ENCODE measurements at regions not wholly inside any gene's neighbourhood (a gene's known extent, or its start where the extent isn't known, plus 50 kb on each side); places are given as distances from the start of the nearest gene placed in this dataset.
"Not testable (repeated sequence)": the region's sequence is repeated elsewhere in the genome, so short reads cannot be mapped to it uniquely, and the experiment has no call there.

DNA sequence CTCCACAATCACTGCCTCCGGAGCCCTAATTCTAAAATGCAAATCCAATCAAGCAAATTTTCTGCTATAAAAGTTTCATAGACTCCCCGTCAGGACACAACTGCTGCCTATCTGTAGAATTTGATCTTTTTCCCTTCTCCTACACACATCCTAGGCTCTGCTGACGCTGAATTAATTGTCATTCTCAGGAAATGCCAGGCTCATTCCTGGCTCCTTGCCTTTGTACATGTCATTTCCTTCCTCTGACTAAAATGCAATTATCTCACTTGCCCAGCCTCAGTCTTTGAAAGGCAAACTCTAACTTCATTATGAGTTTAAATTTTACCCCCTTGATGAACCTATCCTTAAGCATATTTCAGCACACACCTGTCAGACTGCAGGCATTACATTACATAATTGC, 844.9 kb upstream of the CRIM1 start:
- DNase-seq, result no peak

DNA sequence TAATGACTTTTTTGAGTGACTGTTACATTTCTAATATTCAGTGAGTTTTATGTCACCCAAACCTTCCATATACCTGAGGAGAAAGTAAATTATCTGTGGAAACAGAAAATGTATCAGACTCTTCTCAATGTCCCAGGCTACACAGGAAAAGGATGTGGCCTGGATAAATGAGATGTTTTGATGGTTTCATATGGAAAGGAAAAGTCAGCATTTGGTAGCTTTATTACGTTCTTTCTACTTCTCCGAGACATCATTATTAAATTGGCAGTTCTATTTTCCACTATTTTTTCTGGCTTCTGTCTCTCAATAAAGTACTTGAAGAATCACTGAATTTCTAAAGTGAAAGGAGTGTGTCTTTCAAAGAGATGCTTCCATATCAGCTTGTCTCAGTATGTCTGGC, 847.0 kb upstream of the CRIM1 start:
- DNase-seq, result no peak

DNA sequence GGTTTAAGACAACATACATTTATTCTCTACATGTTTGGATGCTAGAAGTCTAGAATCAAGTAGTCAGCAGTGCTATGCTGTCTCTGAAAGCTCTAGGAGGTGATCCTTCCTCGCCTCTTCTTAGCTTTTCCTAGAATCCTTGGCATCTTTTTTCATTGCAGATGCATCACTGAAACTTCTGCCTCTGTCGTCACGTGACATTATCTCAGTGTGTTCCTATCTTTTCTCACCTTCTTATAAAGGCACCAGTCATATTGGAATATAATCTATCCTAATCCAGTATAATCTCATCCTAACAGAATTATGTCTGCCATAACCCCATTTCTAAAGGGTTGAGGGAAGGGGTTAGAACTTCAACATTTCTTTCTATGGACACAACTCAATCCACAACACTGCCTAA, 851.2 kb upstream of the CRIM1 start:
- DNase-seq, result no peak

DNA sequence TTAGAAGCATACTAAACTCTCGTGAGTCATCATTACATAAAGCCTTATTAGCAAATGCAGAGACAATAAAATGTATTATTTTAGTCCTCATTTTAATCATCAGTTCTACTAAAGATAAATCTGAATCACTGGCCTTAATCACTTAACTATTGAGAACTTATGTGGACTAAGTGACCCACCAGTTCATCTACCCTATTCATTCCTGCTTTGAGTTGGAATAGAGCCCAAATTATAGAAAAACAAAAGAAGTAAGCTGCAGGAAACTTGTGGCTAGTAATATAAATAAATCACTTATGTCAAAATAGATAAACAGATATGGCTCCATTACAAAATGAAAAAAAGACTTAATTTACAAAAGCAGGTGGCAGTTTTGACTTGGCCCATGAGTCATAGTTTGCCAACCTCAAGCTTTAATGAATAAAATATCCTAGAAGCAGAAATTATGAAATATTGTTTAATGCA, 851.8 kb upstream of the CRIM1 start:
- no peak for DNase-seq

DNA sequence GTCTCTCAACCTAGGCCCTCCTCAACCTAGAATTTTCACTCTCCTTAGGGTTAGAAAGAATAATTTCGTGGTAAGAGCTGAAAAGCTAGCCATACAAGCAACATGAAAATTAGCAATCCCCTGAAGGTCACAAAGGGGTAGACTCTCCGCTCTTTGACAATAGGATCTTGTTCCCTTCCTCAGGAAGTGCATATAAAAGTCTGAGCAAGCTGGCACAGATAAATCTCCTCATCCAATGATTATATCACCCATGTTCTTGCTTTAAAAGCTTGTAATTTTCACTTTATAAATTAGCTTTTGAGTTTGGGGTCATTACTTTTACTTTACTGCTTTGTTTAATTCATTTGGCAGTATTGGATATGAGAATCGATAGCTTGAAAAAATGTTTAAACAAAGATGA, 852.3 kb upstream of the CRIM1 start:
- no peak for DNase-seq

DNA sequence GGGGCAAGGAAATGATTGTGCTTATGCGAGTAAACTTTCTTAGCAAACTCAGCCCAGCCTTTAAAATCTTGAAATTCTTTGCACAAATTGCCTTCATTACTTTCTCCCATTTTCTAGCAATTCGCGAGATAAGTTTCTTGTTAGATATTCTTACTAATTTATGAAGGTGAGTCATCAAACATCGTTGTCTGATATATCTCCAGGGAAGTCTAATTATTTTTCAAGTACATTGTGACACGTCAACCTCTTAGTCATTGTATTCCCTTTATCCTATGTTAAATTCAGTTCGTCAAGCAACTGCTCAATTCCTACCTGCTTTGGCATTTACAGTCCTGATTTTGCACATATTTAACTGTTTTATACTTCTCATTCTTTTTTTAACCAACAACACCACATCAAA, 854.5 kb upstream of the CRIM1 start:
- DNase-seq, result no peak

DNA sequence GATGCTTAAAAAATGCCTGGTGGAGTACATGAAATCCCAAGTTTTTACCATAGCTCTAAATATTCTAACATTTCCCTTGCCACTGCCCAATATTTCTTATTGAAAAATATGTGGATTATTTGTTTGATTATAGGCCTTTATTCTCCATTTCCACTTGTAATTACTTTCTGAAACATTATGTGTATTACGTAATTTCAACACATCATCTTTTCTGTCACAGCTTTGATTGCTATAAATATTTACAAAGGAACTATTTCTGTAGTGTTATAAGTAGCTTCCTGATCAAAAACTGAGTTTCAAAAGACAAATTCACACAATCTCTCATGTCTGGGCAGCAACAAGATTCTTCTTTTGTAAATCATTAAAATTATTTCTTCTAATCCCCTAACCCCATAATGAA, 859.6 kb upstream of the CRIM1 start:
- DNase-seq, result no peak

DNA sequence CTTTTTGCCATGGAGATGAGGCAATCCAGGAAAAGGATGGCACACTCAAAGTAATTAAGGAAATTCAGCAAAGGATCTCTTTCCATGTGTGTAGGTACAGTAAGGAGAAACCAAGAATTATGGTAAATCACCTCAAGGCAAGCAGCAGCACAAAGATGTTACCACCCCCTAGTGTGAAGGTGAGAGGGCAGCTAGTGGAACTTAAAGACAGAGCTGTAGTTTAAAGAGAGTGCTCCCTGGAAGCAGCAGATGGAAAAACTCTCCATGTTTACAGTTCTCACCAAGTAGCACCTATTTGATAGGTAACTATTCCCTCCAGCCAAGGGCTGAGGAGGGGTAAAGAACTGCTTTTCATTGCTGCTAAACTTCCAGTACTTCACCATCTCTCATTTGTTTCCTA, 860.4 kb upstream of the CRIM1 start:
- no peak for DNase-seq

DNA sequence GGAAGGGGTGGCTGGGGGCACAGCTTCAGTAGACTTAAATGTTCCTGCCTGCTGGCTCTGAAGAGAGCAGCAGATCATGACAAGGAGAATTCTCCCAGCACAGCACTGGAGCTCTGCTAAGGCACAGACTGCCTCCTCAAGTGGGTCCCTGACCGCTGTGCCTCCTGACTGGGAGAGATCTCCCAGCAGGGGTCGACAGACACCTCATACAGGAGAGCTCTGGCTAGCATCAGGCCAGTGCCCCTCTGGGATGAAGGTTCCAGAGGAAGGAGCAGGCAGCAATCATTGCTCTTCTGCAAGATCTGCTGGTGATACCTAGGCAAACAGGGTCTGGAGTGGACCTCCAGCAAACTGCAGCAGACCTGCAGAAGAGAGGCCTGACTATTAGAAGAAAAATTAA, 877.5 kb upstream of the CRIM1 start:
- not testable (repeated sequence) for DNase-seq

DNA sequence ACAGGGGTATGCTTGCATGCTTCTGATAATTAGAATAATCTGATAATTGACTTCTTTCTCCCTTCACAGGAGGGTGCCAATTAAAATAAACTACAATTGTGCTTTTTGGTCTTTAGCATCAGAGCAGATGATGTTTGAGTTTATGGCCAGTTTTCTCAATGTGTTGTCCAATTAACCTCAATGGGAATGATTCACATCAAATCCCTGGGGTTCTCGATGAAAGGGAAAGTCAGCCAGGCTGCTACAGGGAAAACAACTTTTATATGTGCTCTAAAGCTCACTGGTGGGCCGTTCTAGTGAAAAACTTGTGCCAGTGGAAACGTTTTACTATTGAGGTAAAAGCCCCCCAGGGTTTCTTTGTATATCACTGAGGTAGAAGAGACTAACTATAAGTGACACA, 887.3 kb upstream of the CRIM1 start:
- DNase-seq, result no peak

DNA sequence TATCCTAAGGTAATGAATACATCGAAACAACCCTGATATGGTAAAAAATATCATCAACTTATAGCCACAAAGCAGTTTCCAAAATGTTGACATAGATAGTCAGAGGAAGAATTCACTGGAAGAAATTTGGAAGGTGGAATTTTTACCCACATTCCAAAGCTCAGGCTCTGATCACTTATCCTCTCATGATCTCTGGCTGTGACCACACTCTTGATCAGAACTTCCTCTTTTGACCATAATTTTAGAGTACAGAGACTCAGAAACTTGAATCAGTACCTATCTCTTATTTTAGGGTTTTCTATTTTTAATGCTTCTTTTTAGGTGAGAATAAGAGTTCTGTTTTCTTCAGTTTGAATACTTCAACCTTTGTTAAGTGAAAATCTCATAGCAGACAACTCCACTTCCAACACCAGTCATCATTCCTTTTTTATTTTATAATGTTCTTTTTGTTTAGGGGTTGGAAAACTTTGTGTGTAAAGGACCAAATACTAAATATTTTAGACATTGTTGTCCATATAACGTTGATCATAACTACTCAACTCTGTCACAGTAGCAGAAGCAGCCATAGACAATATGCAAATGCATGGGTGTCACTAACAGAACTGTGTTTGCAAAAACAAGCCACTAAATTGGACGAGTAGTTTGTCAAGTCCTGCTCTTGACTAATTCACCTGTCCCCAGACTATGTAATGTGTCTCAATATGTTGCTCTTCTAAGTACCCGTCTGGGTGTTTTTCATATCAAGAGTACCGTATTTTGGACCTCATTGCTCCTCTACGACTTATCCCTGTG, 891.6 kb upstream of the CRIM1 start:
- DNase-seq, result no peak

DNA sequence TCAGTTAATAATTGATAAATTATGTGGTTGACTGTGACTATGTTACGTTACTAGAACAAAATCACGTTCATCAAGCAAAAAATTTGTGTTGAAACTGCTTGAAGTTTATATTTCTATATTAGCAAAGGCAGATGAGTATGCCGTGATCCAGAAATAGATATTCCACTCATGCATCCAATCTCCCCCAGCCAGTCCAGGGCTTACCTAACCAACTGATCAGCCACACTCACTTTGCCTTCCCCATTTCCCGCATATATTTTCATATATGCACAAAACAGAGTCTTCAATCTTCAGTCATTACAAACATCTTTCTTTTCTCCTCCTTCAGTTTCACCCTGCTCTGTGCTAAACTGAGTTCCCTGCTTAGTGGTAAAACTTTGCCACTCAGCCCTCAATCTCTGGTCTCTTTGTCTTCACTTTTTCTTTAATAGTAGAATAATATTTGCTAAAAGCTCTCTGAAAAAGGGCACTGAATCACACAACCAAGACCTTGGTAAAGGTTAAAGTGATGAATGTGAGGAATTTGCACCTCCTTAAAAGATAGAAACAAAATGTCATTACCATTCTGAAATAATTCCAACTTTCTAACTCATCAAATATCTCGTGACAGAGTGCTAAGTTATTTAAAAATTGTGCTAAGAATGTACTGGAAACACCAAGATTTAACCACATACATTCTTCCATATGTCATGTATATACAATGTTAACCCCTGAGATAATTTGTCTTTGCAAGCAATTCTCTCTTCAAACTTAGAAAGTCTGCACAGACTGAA, 893.2 kb upstream of the CRIM1 start:
- DNase-seq, result no peak

DNA sequence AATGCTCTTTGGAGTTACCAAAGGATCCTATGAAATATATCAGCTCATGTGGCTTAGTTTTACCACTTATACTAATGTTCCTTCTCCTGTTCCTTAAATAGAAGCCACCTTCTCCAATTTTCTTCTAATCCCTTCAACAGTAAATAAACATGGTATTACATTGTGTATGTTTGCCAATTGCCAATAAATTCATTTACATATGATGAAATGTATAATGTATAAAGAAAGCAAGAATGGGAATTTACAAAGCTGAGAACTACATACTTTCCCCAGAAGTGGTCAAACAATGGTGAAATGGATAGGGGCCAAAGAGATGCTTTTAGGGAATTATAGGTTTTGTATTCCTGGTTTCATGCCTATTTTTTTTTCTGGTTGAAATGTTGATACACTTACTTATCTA, 894.2 kb upstream of the CRIM1 start:
- DNase-seq, result no peak

DNA sequence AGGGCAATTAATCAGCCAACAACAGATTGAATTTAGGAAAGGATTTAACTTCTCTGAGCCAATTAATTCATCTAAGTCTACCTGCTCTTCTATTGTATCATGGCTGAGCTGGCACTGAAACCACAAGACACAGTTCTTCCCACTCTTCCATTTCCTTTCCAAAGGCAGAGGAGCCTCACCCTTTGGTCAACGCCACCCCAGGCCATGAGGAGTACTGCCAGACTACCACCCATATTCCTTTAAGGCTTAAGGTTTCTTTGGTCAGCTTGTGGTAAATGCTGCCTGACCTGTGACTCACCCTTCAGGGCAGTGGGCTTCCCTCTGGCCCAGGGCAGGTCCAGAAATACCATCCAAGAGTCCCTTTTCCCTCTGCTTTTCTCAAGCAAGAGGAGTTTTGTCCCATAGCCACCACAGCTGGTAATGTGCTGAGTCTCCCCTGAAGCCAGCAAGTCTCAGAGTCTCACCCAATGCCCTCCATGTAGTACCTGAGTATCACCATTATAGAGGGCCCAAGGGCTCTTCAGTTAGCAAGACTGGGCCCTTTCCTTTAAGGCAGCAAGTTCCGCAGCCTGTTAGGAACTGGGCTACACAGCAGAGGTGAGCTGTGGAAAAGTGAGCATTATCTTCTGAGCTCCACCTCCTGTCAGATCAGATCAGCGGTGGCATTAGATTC, 900.5 kb upstream of the CRIM1 start:
- DNase-seq, result peak; percentile 16

DNA sequence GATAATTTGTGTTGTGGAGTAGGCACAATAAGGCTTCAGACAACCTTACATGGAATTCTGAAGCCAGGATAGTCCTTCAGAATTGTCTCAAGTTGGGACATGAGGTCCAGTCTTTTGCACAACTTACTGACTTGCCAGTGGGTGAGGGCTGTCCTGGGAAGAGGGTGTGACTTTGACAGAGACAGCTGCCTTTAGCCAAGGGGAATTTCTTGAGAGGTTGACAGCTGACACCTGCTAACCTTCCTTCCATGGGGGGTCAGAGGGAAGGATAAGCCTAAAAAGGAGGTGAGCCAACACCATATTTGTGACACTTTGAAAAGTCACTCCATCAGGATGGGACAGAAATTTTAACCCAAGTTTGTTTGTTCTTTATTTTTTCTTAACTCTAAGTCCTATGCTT, 907.8 kb upstream of the CRIM1 start:
- no peak for DNase-seq

DNA sequence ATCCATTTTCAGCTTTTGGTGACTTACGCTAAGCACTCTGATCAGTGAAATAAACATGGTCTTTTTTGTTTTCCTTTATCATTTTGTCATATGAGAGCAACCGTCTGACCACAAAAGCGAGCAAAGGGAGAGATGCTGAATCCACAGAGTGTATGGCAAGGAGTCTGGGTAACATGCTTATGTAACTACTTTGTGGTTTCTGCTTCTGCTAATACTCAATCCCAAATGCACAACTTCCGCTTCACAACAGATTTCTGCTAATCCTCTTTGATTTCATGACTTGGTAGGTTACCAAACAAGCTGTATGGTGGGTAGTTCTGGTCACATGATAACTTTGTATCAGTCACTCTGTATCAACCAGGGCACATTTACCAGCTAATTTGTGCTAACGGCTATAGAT, 908.4 kb upstream of the CRIM1 start:
- peak; percentile 64 for DNase-seq

DNA sequence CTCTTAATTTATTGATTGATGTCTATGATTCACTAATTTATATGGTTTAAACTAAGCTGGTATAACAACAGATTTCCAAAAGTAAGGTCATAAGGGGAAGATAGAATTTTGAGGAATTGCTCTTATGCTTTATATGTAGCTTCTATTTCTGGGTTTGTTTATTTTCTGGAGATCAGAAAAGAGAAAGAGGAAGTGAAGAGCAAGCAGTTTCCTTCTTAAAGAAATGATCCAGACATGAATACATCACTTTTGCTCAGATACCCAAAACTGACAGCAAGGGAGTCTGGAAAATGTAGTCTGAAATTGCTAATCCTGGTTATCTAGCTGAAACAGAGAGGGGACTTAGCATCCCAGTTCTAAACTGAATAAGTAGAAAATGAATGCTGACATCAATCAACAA, 912.5 kb upstream of the CRIM1 start:
- DNase-seq, result no peak

DNA sequence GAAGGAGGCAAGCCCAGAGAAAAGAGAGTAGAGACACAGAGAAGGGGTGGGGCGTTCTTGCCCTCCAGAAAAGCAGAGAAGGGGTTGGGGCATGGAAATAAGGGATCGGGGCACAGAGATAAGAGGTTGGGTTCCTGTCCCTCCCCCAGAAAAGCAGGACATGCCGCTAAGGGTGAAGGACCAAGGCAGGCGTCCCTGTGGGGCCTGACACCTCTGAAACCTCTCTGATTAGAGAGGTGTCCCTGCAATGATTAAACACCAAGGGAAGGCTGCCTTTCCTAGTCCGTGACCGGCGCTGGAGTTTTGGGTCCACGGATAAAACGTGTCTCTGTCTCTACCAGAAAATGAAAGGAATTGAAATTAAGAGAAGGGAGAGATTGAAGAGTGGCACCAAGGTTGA, 914.0 kb upstream of the CRIM1 start:
- not testable (repeated sequence) for DNase-seq

DNA sequence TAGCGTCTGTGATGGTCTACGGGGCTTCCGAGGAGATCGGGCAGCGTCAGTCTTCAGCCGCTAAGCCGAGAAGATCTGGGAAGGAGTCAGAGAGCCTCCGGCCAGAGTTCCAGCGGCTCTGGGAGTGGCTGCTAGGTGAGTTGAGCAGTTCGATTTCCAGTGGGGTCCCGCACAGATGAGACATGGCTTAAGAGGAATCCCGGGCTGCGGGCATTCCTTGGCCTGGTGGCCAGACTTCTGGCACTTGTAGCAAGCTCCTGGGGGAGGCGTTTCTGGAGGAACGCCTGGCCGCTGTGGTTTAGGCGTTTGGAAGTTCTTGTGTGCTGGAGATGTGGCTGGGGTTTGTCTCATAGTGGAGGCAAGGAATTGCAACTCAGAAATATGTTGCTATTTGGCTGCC, 915.3 kb upstream of the CRIM1 start:
- DNase-seq, result not testable (repeated sequence)

DNA sequence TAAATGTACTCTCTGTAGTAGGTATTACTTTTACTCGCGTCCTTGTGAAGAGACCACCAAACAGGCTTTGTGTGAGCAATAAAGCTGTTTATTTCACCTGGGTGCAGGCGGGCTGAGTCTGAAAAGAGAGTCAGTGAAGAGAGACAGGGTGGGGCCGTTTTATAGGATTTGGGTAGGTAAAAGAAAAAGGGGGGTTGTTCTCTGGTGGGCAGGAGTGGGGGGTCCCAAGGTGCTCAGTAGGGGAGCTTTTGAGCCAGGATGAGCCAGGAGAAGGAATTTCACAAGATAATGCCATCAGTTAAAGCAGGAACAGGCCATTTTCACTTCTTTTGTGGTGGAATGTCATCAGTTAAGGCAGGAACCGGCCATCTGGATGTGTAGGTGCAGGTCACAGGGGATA, 918.7 kb upstream of the CRIM1 start:
- not testable (repeated sequence) for DNase-seq

DNA sequence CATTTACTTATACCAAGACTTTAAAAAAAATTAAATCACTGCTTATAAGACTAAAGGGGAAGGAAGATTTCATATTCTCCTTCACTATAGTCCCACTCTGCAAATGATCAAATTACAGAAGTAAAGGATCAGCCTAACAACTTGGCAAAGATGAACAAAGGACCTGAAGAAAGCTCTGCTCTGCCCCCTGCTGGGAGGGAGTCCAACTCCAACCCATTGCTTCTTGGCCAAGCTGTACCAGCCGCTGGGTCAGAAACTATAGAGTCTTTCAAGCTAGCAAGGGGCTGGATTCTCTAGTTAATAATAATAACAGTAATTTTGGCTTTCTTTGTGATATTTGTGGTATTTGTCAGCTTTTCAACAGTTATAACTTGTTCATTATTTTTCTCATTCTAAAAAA, 927.0 kb upstream of the CRIM1 start:
- peak; percentile 48 for DNase-seq

DNA sequence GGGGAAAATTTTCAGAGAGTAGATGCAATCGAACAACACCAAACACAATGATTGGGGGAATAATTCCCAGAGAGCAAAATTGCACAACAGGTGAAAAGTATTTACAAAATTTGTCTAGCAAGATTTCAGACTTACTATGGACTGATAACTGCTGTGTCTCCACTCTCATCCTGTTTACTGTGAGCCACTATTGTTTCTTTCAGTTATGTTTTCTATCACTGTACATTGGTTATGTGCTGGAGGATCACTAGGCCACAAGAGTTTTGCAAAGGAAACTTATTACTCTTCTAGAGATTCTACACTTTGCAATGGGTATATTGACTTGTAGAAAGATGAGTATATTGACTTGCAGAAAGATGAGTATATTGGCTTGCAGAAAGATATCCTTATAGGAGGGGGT, 934.1 kb upstream of the CRIM1 start:
- no peak for DNase-seq

DNA sequence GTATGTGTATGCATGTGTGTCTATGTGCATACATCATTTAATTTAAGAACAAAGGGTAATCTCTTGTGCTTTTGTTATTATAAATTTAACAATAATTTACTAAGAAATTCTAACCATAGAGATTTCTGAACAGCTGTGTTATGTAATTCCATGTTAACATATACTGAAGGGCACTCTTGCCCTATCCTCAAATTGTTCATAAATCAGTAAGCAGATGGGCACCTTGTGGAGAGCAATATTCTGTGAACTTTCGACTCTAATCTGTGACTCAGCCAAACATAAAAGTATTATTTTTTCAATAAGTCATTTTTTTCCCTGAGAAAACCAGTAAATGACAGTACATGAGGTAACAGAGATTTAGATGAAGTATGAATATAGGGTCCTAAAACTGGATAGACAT, 938.3 kb upstream of the CRIM1 start:
- DNase-seq, result no peak

Data from RPMI8226 (cell line).